HEK293T (cell line): ENCODE measurements at regions not wholly inside any gene's neighbourhood (a gene's known extent, or its start where the extent isn't known, plus 50 kb on each side); places are given as distances from the start of the nearest gene placed in this dataset.
"Not testable (repeated sequence)": the region's sequence is repeated elsewhere in the genome, so short reads cannot be mapped to it uniquely, and the experiment has no call there.

Source experiments
- CTCF ChIA-PET: fragments of 350-600 bp; formaldehyde crosslinking; extraction: SDS; loops from one replicate; lab custom pipeline; 2021; ENCODE audit warnings: antibody characterized with exemption, inconsistent platforms; lab: Yijun Ruan, JAX
- POLR2A ChIA-PET: fragments of 350-600 bp; formaldehyde crosslinking; extraction: SDS; loops from one replicate; lab custom pipeline; 2020; ENCODE audit warnings: antibody characterized with exemption, inconsistent platforms; lab: Yijun Ruan, JAX
- DNase-seq: peaks from one replicate; pipeline ENCODE4 v3.0.0; 2012; ENCODE audit warnings: mixed read lengths; ENCODE audit errors: extremely low spot score
- ARNT ChIP-seq: fragments of 450-650 bp; IDR thresholded peaks from 2 replicates; pipeline ENCODE4 v1.6.1; 2017; ENCODE audit warnings: mild to moderate bottlenecking
- BHLHE40 ChIP-seq: fragments of 450-650 bp; IDR thresholded peaks from 2 replicates; pipeline ENCODE4 v1.6.1; 2016; ENCODE audit warnings: mild to moderate bottlenecking, moderate library complexity, borderline replicate concordance
- CTBP1 ChIP-seq: fragments of 450-650 bp; IDR thresholded peaks from 2 replicates; pipeline ENCODE4 v1.6.1; 2016; ENCODE audit warnings: borderline replicate concordance
- ELF4 ChIP-seq: fragments of 450-650 bp; IDR thresholded peaks from 2 replicates; pipeline ENCODE4 v1.6.1; 2017; ENCODE audit warnings: antibody characterized with exemption
- FOXA1 ChIP-seq: fragments of 450-650 bp; IDR thresholded peaks from 2 replicates; pipeline ENCODE4 v1.6.1; 2016; ENCODE audit warnings: mild to moderate bottlenecking
- FOXK2 ChIP-seq: fragments of 450-650 bp; IDR thresholded peaks from 2 replicates; pipeline ENCODE4 v1.6.1; 2016; ENCODE audit warnings: mild to moderate bottlenecking
- FOXM1 ChIP-seq: fragments of 450-650 bp; IDR thresholded peaks from 2 replicates; pipeline ENCODE4 v1.6.1; 2017; ENCODE audit warnings: mild to moderate bottlenecking, borderline replicate concordance
- HDGF ChIP-seq: fragments of 450-650 bp; IDR thresholded peaks from 2 replicates; pipeline ENCODE4 v1.6.1; 2017; ENCODE audit warnings: antibody characterized with exemption, borderline replicate concordance
- L3MBTL2 ChIP-seq: fragments of 450-650 bp; conservative IDR thresholded peaks from 2 replicates; pipeline ENCODE4 v1.6.1; 2016; ENCODE audit warnings: mild to moderate bottlenecking
- LEF1 ChIP-seq: fragments of 450-650 bp; IDR thresholded peaks from 2 replicates; pipeline ENCODE4 v1.6.1; 2017; ENCODE audit warnings: mild to moderate bottlenecking, borderline replicate concordance
- NFRKB ChIP-seq: fragments of 450-650 bp; IDR thresholded peaks from 2 replicates; pipeline ENCODE4 v1.6.1; 2016; ENCODE audit warnings: mild to moderate bottlenecking, moderate library complexity
- SP1 ChIP-seq: fragments of 450-650 bp; IDR thresholded peaks from 2 replicates; pipeline ENCODE4 v1.6.1; 2017
- SUZ12 ChIP-seq: fragments of 450-650 bp; IDR thresholded peaks from 2 replicates; pipeline ENCODE4 v1.6.1; 2016; ENCODE audit warnings: mild to moderate bottlenecking
- TARDBP ChIP-seq: fragments of 450-650 bp; IDR thresholded peaks from 2 replicates; pipeline ENCODE4 v1.6.1; 2016
- ZNF384 ChIP-seq: fragments of 450-650 bp; IDR thresholded peaks from 2 replicates; pipeline ENCODE4 v1.6.1; 2016
- TF ChIP-seq, protein P1 (sequence below): fragments of 450-650 bp; IDR thresholded peaks from 2 replicates; pipeline ENCODE4 v1.6.1; 2016

DNA sequence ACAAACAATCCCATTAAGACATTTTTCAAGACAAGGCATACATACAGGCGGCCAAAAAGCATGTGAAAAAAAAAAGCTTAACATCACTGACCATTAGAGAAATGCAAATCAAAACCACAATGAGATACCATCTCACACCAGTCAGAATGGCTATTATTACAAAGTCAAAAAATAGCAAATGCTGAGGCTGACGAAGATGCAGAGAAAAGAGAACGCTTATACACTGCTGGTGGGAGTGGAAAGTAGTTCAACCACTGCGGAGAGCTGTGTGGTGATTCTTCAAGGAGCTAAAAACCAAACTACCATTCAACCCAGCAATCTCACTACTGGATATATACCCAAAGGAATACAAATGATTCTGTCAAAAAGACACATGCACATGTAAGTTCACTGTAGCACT is 216.7 kb downstream of the FOXG1 start:
- DNase-seq = no peak
- TF ChIP-seq FOXK2 = no peak
- no peak for TF ChIP-seq LEF1
- TF ChIP-seq SP1 = no peak
- no peak for TF ChIP-seq TARDBP
- no peak for TF ChIP-seq SUZ12
- no peak for TF ChIP-seq L3MBTL2
- no peak for TF ChIP-seq HDGF
- no peak for TF ChIP-seq ARNT
- TF ChIP-seq NFRKB = no peak
- TF ChIP-seq FOXA1 = no peak
- TF ChIP-seq, protein P1, sequence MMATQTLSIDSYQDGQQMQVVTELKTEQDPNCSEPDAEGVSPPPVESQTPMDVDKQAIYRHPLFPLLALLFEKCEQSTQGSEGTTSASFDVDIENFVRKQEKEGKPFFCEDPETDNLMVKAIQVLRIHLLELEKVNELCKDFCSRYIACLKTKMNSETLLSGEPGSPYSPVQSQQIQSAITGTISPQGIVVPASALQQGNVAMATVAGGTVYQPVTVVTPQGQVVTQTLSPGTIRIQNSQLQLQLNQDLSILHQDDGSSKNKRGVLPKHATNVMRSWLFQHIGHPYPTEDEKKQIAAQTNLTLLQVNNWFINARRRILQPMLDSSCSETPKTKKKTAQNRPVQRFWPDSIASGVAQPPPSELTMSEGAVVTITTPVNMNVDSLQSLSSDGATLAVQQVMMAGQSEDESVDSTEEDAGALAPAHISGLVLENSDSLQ = no peak
- no peak for TF ChIP-seq FOXM1
- no peak for TF ChIP-seq ELF4
- TF ChIP-seq CTBP1 = no peak
- TF ChIP-seq ZNF384 = no peak
- TF ChIP-seq BHLHE40 = no peak
- CTCF ChIA-PET = no interaction called here
- POLR2A ChIA-PET = no interaction called here

- TF ChIP-seq ARNT (no peak), HDGF (no peak), ELF4 (no peak), SP1 (no peak), FOXK2 (no peak), CTBP1 (no peak), L3MBTL2 (no peak), FOXA1 (no peak), BHLHE40 (no peak), NFRKB (no peak), ZNF384 (no peak), FOXM1 (no peak), LEF1 (no peak), SUZ12 (no peak), TARDBP (no peak)
- TF ChIP-seq, protein P1 = no peak
- no peak for DNase-seq
- ChIA-PET POLR2A (no interaction called here), CTCF (no interaction called here)
Observed at GRCh38 chr14:28987516-28987915, 220.9 kb downstream of the FOXG1 start.

GRCh38 chr14:28997196-28997595 is 230.6 kb downstream of the FOXG1 start:
- CTCF ChIA-PET, DNase-seq, POLR2A ChIA-PET: not testable (repeated sequence)

GRCh38 chr14:28999656-29000055 is 233.1 kb downstream of the FOXG1 start:
- no peak for DNase-seq
- POLR2A ChIA-PET = no interaction called here
- no peak for TF ChIP-seq ARNT
- no peak for TF ChIP-seq TARDBP
- no peak for TF ChIP-seq NFRKB
- TF ChIP-seq ELF4 = no peak
- TF ChIP-seq FOXK2 = no peak
- no peak for TF ChIP-seq CTBP1
- no peak for TF ChIP-seq SUZ12
- no peak for TF ChIP-seq SP1
- no peak for TF ChIP-seq FOXM1
- no peak for TF ChIP-seq FOXA1
- TF ChIP-seq BHLHE40 = no peak
- no peak for TF ChIP-seq LEF1
- TF ChIP-seq L3MBTL2 = no peak
- TF ChIP-seq, protein P1 = no peak
- no peak for TF ChIP-seq HDGF
- TF ChIP-seq ZNF384 = no peak
- CTCF ChIA-PET = interaction anchor here (0.6 kb wide), 1 partner anchor 54 kb away, joined by 3 read pairs; no protein-coding TSS in a partner anchor

DNA sequence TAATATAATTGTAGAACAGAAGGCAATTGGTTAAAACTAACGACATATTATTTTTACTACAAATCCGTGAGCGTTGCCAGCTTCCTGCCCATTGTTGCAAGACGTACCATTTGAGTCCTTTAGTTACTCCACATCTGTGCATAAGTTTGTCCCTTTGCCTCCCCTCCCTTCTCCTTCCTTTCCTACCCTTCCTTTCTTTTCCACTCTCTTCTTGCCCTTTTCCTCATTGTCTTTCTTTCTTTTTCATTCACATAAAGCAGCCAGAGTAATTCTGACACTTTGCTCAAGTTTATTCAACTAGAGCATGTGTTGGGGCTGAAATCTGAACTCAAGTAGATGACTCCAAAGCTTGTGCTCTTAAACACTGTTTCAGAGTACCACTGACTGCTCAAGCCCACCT is 239.1 kb downstream of the FOXG1 start:
- DNase-seq = no peak
- TF ChIP-seq L3MBTL2 (no peak), FOXM1 (no peak), ZNF384 (no peak), HDGF (no peak), ELF4 (no peak), TARDBP (no peak), SP1 (no peak), ARNT (no peak)
- ChIA-PET CTCF (no interaction called here), POLR2A (no interaction called here)

DNA sequence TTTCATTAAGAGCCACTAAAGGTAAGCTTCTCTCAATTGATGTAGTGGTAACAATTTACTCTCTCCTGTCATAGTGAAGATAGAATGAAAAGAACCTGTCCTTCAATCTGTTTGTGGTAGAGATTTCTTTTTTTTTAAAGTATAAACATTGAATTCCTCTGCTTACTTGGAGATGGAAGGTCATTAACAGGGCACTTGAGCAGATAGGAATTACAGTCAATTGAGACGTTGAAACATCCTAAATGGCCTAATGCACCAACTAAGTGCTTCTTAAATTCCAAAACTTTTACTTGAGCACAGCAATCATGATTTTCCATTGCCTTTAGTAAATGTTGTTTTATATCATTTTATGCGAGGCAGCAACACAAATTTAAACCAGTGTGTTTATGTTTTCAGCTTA is 241.4 kb downstream of the FOXG1 start:
- POLR2A ChIA-PET = no interaction called here
- no peak for DNase-seq
- CTCF ChIA-PET = no interaction called here
- TF ChIP-seq HDGF (no peak), FOXA1 (no peak), ELF4 (no peak), FOXM1 (no peak), CTBP1 (no peak), ARNT (no peak), ZNF384 (no peak), BHLHE40 (no peak), FOXK2 (no peak), NFRKB (no peak), LEF1 (no peak)
- TF ChIP-seq, protein P1 = no peak
